Pancreas (tissue), 10 donors: ENCODE measurements at regions not wholly inside any gene's neighbourhood (a gene's known extent, or its start where the extent isn't known, plus 50 kb on each side); places are given as distances from the start of the nearest gene placed in this dataset.

ENCODE experiments used
- ATAC-seq, 4 donors: fragments of 200-7000 bp; cut with Tn5 transposase; one replicate each; pipeline versions ENCODE4 v1.8.0 to v1.9.1; 2020; ENCODE audit warnings: mild to moderate bottlenecking in 4 of 4, moderate library complexity in 4 of 4
- DNase-seq, 6 donors: peaks; one replicate each; pipeline ENCODE4 v3.0.0-alpha.2; 2020
- FAIRE-seq: peaks from 2 replicates; lab custom pipeline; 2012; peaks lifted over from hg19 to GRCh38; lab: Jason Lieb, UNC
- H3K27ac ChIP-seq, 4 donors: fragments of 200-600 bp; sonication (generic); 1 replicate in 3 of 4; 2 replicates in 1 of 4; pipeline versions ENCODE4 v1.5.0 to v1.8.0; 2020
- H3K27me3 ChIP-seq, 4 donors: fragments of 200-600 bp; one replicate each; pipeline ENCODE4 v1.8.0; 2021
- H3K36me3 ChIP-seq, 3 donors: fragments of 200-600 bp; sonication (generic) in 1 of 3; one replicate each; pipeline versions ENCODE4 v1.5.0 to v1.8.0; 2020 to 2021
- H3K4me1 ChIP-seq, 3 donors: fragments of 200-600 bp; one replicate each; pipeline ENCODE4 v1.8.0; 2021
- H3K4me3 ChIP-seq, 4 donors: fragments of 200-600 bp; sonication (generic) in 2 of 4; one replicate each; pipeline versions ENCODE4 v1.5.0 to v1.8.0; 2020 to 2021
- H3K9me3 ChIP-seq, 4 donors: fragments of 200-600 bp; one replicate each; pipeline ENCODE4 v1.8.0; 2021
- CTCF ChIP-seq, 4 donors: fragments of 200-600 bp; sonication (generic) in 3 of 4; IDR thresholded peaks; one replicate each; pipeline versions ENCODE4 v1.5.0 to v1.8.0; 2021; ENCODE audit warnings: antibody characterized with exemption in 4 of 4
- WGBS, 2 donors: extraction: QIAGEN DNeasy Blood & Tissue Kit; methylation state at CpG; one replicate each; pipeline ENCODE4 v1.1.7; 2013; 5-methylcytosine and 5-hydroxymethylcytosine counted together
- intact Hi-C, 3 donors: fragments of 100-400 bp; cut with DNase I; formaldehyde crosslinking; loops; one replicate each; pipeline versions ENCODE4 v1.11.1 to v1.14.2; 2022
- donor health status: healthy with polysubstance abuse.
- donor health status: DM: no; HTN: no; CAD: no; lungs with moderate emphysema.
- donor health status: DM: no; HTN: no; CAD: no.
- donor health status: control.
- donor health status: control.
- donor health status: Bipolar disorder and iron deficiency.
- donor health status: DM: yes; HTN: yes; CAD: no.
- donor health status: DM: no; HTN: no; CAD: no.
- donor health status: DM: no; HTN: no; CAD: no.
- donor health status: DM: yes; HTN: yes; CAD: no.

- no peak overlapping the region for H3K4me3 ChIP-seq
- H3K36me3 ChIP-seq = no peaks in the 10 kb centered on the region
- FAIRE-seq (no peak), ATAC-seq (no peak), DNase-seq (no peak)
- intact Hi-C loops = no loop called here
- no peaks in the 10 kb centered on the region for H3K4me1 ChIP-seq
- H3K27ac ChIP-seq = no peak overlapping the region
- H3K27me3 ChIP-seq = peaks cover 2 to 22% (median 9%) of the 10 kb centered on the region in 4 donors
- 20 to 29% methylated on average over 2 of the region's 2 CpGs for WGBS, 2 donors
- H3K9me3 ChIP-seq = no peaks in the 10 kb centered on the region
- no peak for TF ChIP-seq CTCF (IDR thresholded peaks at IDR 0.05)
Measured at GRCh38 chr1:239999170-239999569, 92.5 kb upstream of the FMN2 start.

GRCh38 chr1:240000634-240001033 is 91.0 kb upstream of the FMN2 start:
- no peak for TF ChIP-seq CTCF (IDR thresholded peaks at IDR 0.05)
- peaks cover 2 to 22% (median 9%) of the 10 kb centered on the region in 4 donors for H3K27me3 ChIP-seq
- no peak overlapping the region for H3K27ac ChIP-seq
- no peaks in the 10 kb centered on the region for H3K36me3 ChIP-seq
- H3K4me3 ChIP-seq = no peak overlapping the region
- WGBS, 2 donors = 78 to 83% methylated on average over 4 of the region's 4 CpGs
- DNase-seq (no peak), ATAC-seq (no peak), FAIRE-seq (no peak)
- no peaks in the 10 kb centered on the region for H3K4me1 ChIP-seq
- no peaks in the 10 kb centered on the region for H3K9me3 ChIP-seq
- intact Hi-C loops = no loop called here

- FAIRE-seq (no peak), ATAC-seq (no peak), DNase-seq (no peak)
- Histone ChIP-seq H3K4me3 (no peak overlapping the region), H3K27me3 (peaks cover 2 to 22% (median 9%) of the 10 kb centered on the region in 4 donors), H3K9me3 (no peaks in the 10 kb centered on the region), H3K27ac (no peak overlapping the region), H3K36me3 (no peaks in the 10 kb centered on the region), H3K4me1 (no peaks in the 10 kb centered on the region)
- no peak for TF ChIP-seq CTCF (IDR thresholded peaks at IDR 0.05)
- 62 to 74% methylated on average over 7 of the region's 7 CpGs for WGBS, 2 donors
- intact Hi-C loops = no loop called here
Measured at GRCh38 chr1:240001177-240001740, 90.4 kb upstream of the FMN2 start.

- WGBS, 2 donors = 53 to 58% methylated on average over 12 of the region's 12 CpGs
- peaks cover 0 to 2% (median under 1%) of the 10 kb centered on the region in 4 donors for H3K27me3 ChIP-seq
- no peaks in the 10 kb centered on the region for H3K4me1 ChIP-seq
- no peaks in the 10 kb centered on the region for H3K36me3 ChIP-seq
- DNase-seq (no peak), FAIRE-seq (no peak), ATAC-seq (no peak)
- peak in 3 of 4 donors; percentile 48 to 71 (median 62) for TF ChIP-seq CTCF (IDR thresholded peaks at IDR 0.05)
- H3K27ac ChIP-seq = no peak overlapping the region
- no peak overlapping the region for H3K4me3 ChIP-seq
- H3K9me3 ChIP-seq = no peaks in the 10 kb centered on the region
- intact Hi-C loops = no loop called here
Measured at GRCh38 chr1:240004086-240004749, 87.5 kb upstream of the FMN2 start.

GRCh38 chr1:240005997-240006650 is 85.6 kb upstream of the FMN2 start:
- FAIRE-seq = no peak

More at GRCh38 chr1:240005997-240006650, 85.6 kb upstream of the FMN2 start:
- H3K9me3 ChIP-seq = no peaks in the 10 kb centered on the region
- intact Hi-C loops = no loop called here
- no peaks in the 10 kb centered on the region for H3K4me1 ChIP-seq
- no peak for TF ChIP-seq CTCF (IDR thresholded peaks at IDR 0.05)
- no peak overlapping the region for H3K27ac ChIP-seq
- H3K4me3 ChIP-seq = no peak overlapping the region
- H3K27me3 ChIP-seq = no peaks in the 10 kb centered on the region
- ATAC-seq (no peak), DNase-seq (no peak)
- H3K36me3 ChIP-seq = no peaks in the 10 kb centered on the region
- WGBS, 2 donors = 66 to 67% methylated on average over 4 to 5 of the region's 5 CpGs
